Mesenchymal stem cell (in vitro differentiated cells and primary cell): ENCODE measurements at regions not wholly inside any gene's neighbourhood (a gene's known extent, or its start where the extent isn't known, plus 50 kb on each side); places are given as distances from the start of the nearest gene placed in this dataset.

Experiments used
- DNase-seq: peaks from one replicate; pipeline ENCODE4 v3.0.0-alpha.2; 2013
- H2AFZ ChIP-seq: one replicate; pipeline ENCODE4 v1.6.1; 2013; ENCODE audit warnings: low read depth, mild to moderate bottlenecking, control low read depth, inconsistent platforms, low read length, moderate library complexity
- H2AK5ac ChIP-seq: 2 replicates; pipeline ENCODE4 v1.6.1; 2013; ENCODE audit warnings: low read length, moderate library complexity, mild to moderate bottlenecking, inconsistent platforms; ENCODE audit not compliant: severe bottlenecking
- H2BK120ac ChIP-seq: one replicate; pipeline ENCODE4 v1.6.1; 2013; ENCODE audit warnings: low read depth, mild to moderate bottlenecking, inconsistent platforms, low read length, moderate library complexity
- H2BK12ac ChIP-seq, 2 experiments: one replicate each; pipeline ENCODE4 v1.6.1; 2013; ENCODE audit warnings: inconsistent platforms in 2 of 2, low read length in 2 of 2, mild to moderate bottlenecking in 2 of 2, moderate library complexity in 2 of 2, control low read depth in 1 of 2
- H2BK15ac ChIP-seq: one replicate; pipeline ENCODE4 v1.6.1; 2013; ENCODE audit warnings: mild to moderate bottlenecking, low read depth, inconsistent platforms; ENCODE audit not compliant: poor library complexity, severe bottlenecking
- H2BK5ac ChIP-seq: 2 replicates; pipeline ENCODE4 v1.6.1; 2013; ENCODE audit warnings: low read depth, mild to moderate bottlenecking, low read length, control low read depth, inconsistent platforms; ENCODE audit not compliant: poor library complexity, severe bottlenecking
- H3K14ac ChIP-seq, 2 experiments: one replicate each; pipeline ENCODE4 v1.6.1; 2013; ENCODE audit warnings: inconsistent platforms in 2 of 2, low read length in 2 of 2, control low read depth in 1 of 2, mild to moderate bottlenecking in 1 of 2, moderate library complexity in 1 of 2
- H3K18ac ChIP-seq, 2 experiments: one replicate each; pipeline ENCODE4 v1.6.1; 2013; ENCODE audit warnings: inconsistent platforms in 2 of 2, low read length in 2 of 2, control low read depth in 1 of 2, low read depth in 1 of 2, mild to moderate bottlenecking in 1 of 2
- H3K23ac ChIP-seq, 2 experiments: one replicate each; pipeline ENCODE4 v1.6.1; 2013; ENCODE audit warnings: inconsistent platforms in 2 of 2, low read length in 2 of 2, mild to moderate bottlenecking in 2 of 2, moderate library complexity in 2 of 2, control low read depth in 1 of 2
- H3K27ac ChIP-seq: 2 replicates; pipeline ENCODE4 v1.5.1; 2013; ENCODE audit warnings: mild to moderate bottlenecking, moderate library complexity, low read length, control low read depth, inconsistent platforms; ENCODE audit not compliant: poor library complexity, severe bottlenecking
- H3K27me3 ChIP-seq, 2 experiments: 2 replicates each; pipeline versions ENCODE4 v1.6.1 to v1.7.0; 2013; ENCODE audit warnings: low read length in 2 of 2, mild to moderate bottlenecking in 2 of 2, moderate library complexity in 2 of 2, control low read depth in 1 of 2, inconsistent platforms in 1 of 2; ENCODE audit not compliant: control insufficient read depth in 1 of 2, insufficient read depth in 1 of 2
- H3K36me3 ChIP-seq, 2 experiments: 2 replicates each; pipeline versions ENCODE4 v1.6.1 to v1.7.0; 2013; ENCODE audit warnings: low read length in 2 of 2, control low read depth in 1 of 2, inconsistent platforms in 1 of 2, low read depth in 1 of 2, mild to moderate bottlenecking in 1 of 2; ENCODE audit not compliant: insufficient read depth in 2 of 2, control insufficient read depth in 1 of 2
- H3K4ac ChIP-seq, 2 experiments: one replicate each; pipeline ENCODE4 v1.6.1; 2013; ENCODE audit warnings: inconsistent platforms in 2 of 2, low read length in 2 of 2, mild to moderate bottlenecking in 2 of 2, moderate library complexity in 2 of 2, control low read depth in 1 of 2, low read depth in 1 of 2
- H3K4me1 ChIP-seq: 2 replicates; pipeline ENCODE4 v1.6.1; 2013; ENCODE audit warnings: low read depth, low read length, control low read depth; ENCODE audit not compliant: control insufficient read depth, insufficient read depth
- H3K4me2 ChIP-seq: 2 replicates; pipeline ENCODE4 v1.6.1; 2013; ENCODE audit warnings: low read length, mild to moderate bottlenecking, inconsistent platforms; ENCODE audit not compliant: poor library complexity, severe bottlenecking
- H3K4me3 ChIP-seq, 2 experiments: 2 replicates each; pipeline versions ENCODE4 v1.5.1 to v1.7.0; 2013; ENCODE audit warnings: low read length in 2 of 2, mild to moderate bottlenecking in 2 of 2, control low read depth in 1 of 2, low read depth in 1 of 2; ENCODE audit not compliant: insufficient read depth in 1 of 2
- H3K79me1 ChIP-seq: replicated peaks from 2 replicates; pipeline ENCODE4 v1.6.1; 2013; ENCODE audit warnings: mild to moderate bottlenecking, control low read depth, low read length, inconsistent platforms; ENCODE audit not compliant: poor library complexity, severe bottlenecking
- H3K9ac ChIP-seq: 2 replicates; pipeline ENCODE4 v1.7.0; 2013; ENCODE audit warnings: mild to moderate bottlenecking, low read length, moderate library complexity
- H3K9me3 ChIP-seq: 2 replicates; pipeline ENCODE4 v1.7.0; 2013; ENCODE audit warnings: mild to moderate bottlenecking, low read length; ENCODE audit not compliant: control insufficient read depth
- H4K8ac ChIP-seq: one replicate; pipeline ENCODE4 v1.6.1; 2013; ENCODE audit warnings: inconsistent platforms, mild to moderate bottlenecking, low read length, moderate library complexity
- H4K91ac ChIP-seq: one replicate; pipeline ENCODE4 v1.6.1; 2013; ENCODE audit warnings: mild to moderate bottlenecking, low read length, inconsistent platforms
- WGBS: methylation state at CpG from one replicate; pipeline ENCODE4 v1.1.7; 2013; ENCODE audit warnings: mixed read lengths; 5-methylcytosine and 5-hydroxymethylcytosine counted together

- Histone ChIP-seq H3K36me3 (no peaks in the 10 kb centered on the region), H3K18ac (no peak overlapping the region), H3K4me2 (no peak overlapping the region), H3K27me3 (no peaks in the 10 kb centered on the region), H3K23ac (no peak overlapping the region), H2BK15ac (no peak overlapping the region), H3K27ac (no peak overlapping the region), H3K4me3 (no peak overlapping the region), H3K9ac (no peak overlapping the region), H3K14ac (no peak overlapping the region), H2BK120ac (no peak overlapping the region), H2BK5ac (no peak overlapping the region), H4K8ac (no peak overlapping the region), H4K91ac (no peak overlapping the region), H3K9me3 (no peaks in the 10 kb centered on the region), H3K79me1 (no peaks in the 10 kb centered on the region), H2BK12ac (no peak overlapping the region), H3K4me1 (no peaks in the 10 kb centered on the region), H2AK5ac (no peak overlapping the region), H3K4ac (no peak overlapping the region), H2AFZ (no peak overlapping the region)
- WGBS: 64% methylated on average over 3 of the region's 3 CpGs
- DNase-seq: no peak
Measured at GRCh38 chr7:10537764-10538163, 435.9 kb upstream of the PHF14 start.

- Histone ChIP-seq H3K27me3 (no peaks in the 10 kb centered on the region), H3K4me2 (no peak overlapping the region), H3K79me1 (no peaks in the 10 kb centered on the region), H3K36me3 (no peaks in the 10 kb centered on the region), H2AFZ (no peak overlapping the region), H2AK5ac (no peak overlapping the region), H3K27ac (no peak overlapping the region), H2BK120ac (no peak overlapping the region), H3K4me3 (no peak overlapping the region), H3K4me1 (no peaks in the 10 kb centered on the region), H2BK15ac (no peak overlapping the region), H2BK5ac (no peak overlapping the region), H3K4ac (no peak overlapping the region), H3K14ac (no peak overlapping the region), H3K18ac (no peak overlapping the region), H4K8ac (no peak overlapping the region), H3K9me3 (peaks cover 4% of the 10 kb centered on the region), H4K91ac (no peak overlapping the region), H2BK12ac (no peak overlapping the region), H3K9ac (no peak overlapping the region), H3K23ac (no peak overlapping the region)
- 88% methylated on average over 5 of the region's 5 CpGs for WGBS
- DNase-seq: no peak
Measured at GRCh38 chr7:10557375-10557774, 416.3 kb upstream of the PHF14 start.

- Histone ChIP-seq H2BK120ac (no peak overlapping the region), H3K18ac (no peak overlapping the region), H3K4me1 (no peaks in the 10 kb centered on the region), H3K79me1 (no peaks in the 10 kb centered on the region), H3K9ac (no peak overlapping the region), H3K23ac (no peak overlapping the region), H2BK15ac (no peak overlapping the region), H3K14ac (no peak overlapping the region), H4K8ac (no peak overlapping the region), H2BK5ac (no peak overlapping the region), H2AK5ac (no peak overlapping the region), H3K4me2 (no peak overlapping the region), H2BK12ac (no peak overlapping the region), H4K91ac (no peak overlapping the region), H3K27me3 (no peaks in the 10 kb centered on the region), H3K4me3 (no peak overlapping the region), H3K4ac (no peak overlapping the region), H2AFZ (no peak overlapping the region), H3K27ac (no peak overlapping the region), H3K9me3 (peaks cover 4% of the 10 kb centered on the region), H3K36me3 (no peaks in the 10 kb centered on the region)
- DNase-seq: no peak
Measured at GRCh38 chr7:10560497-10560896, 413.2 kb upstream of the PHF14 start.

GRCh38 chr7:10568891-10569290, 404.8 kb upstream of the PHF14 start:
- no peak overlapping the region for H3K27ac ChIP-seq
- no peak overlapping the region for H3K4me3 ChIP-seq
- no peak overlapping the region for H2BK5ac ChIP-seq
- no peak overlapping the region for H3K4ac ChIP-seq
- H3K79me1 ChIP-seq: no peaks in the 10 kb centered on the region
- no peak overlapping the region for H2AK5ac ChIP-seq
- H3K36me3 ChIP-seq: no peaks in the 10 kb centered on the region
- H3K4me1 ChIP-seq: no peaks in the 10 kb centered on the region
- H2BK120ac ChIP-seq: no peak overlapping the region
- no peak overlapping the region for H3K4me2 ChIP-seq
- H3K18ac ChIP-seq: no peak overlapping the region
- H3K9ac ChIP-seq: no peak overlapping the region
- H2AFZ ChIP-seq: no peak overlapping the region
- H4K8ac ChIP-seq: no peak overlapping the region
- no peaks in the 10 kb centered on the region for H3K9me3 ChIP-seq
- H3K14ac ChIP-seq: no peak overlapping the region
- H2BK15ac ChIP-seq: no peak overlapping the region
- H3K23ac ChIP-seq: no peak overlapping the region
- no peak for DNase-seq
- no peak overlapping the region for H4K91ac ChIP-seq
- H2BK12ac ChIP-seq: no peak overlapping the region
- no peaks in the 10 kb centered on the region for H3K27me3 ChIP-seq
